COLO668 (cell line): ENCODE measurements at regions not wholly inside any gene's neighbourhood (a gene's known extent, or its start where the extent isn't known, plus 50 kb on each side); places are given as distances from the start of the nearest gene placed in this dataset.

Experiments used
- DNase-seq: peaks from one replicate; lab custom pipeline; 2025; ENCODE audit not compliant: unreplicated experiment; lab: John Stamatoyannopoulos, UW

- DNase-seq, result no peak
Observed at GRCh38 chr18:73797419-73797818, 350.2 kb downstream of the FBXO15 start.

- DNase-seq, result no peak
Observed at GRCh38 chr18:73793386-73793785, 354.2 kb downstream of the FBXO15 start.

- DNase-seq, result no peak
Observed at GRCh38 chr18:73791081-73791480, 356.6 kb downstream of the FBXO15 start.

DNA sequence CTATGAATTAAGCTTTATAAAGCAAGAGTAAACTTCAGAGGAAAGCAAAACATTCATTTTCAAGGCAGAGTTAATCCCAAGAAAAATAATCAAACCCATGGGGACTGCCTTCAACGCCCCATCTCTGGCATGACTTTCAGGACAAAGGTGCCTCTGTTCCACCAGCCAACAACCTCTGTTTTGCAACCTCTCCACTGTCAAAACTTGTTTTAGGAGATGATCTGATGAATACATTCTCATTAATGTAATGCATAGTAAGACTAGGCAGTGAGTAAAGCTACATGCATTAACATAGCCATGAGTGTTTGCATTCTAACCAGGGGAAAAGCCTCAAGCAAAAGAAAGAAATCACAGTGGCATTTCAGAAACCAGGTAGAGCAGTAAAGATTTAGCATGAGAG is 357.0 kb downstream of the FBXO15 start:
- no peak for DNase-seq

DNA sequence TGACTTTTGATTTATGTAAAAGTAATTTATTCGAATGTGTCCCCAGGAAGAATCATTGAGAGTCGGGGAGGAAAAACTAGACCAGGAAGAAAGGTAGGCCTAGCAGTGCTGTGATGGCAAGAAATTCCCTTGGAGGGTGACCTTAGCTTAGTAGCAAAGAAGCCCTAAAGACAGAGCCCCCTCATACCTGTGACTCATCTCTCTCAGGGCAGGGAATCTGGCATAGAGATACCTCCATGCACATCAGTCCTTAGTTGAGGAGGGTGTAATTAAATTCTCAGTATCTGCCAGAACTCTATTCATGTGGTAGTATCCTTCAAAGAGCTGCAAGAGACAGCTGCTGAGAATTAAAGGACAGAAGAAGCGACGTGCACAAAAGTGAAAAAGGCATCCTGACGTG is 360.3 kb downstream of the FBXO15 start:
- no peak for DNase-seq

- DNase-seq, result no peak
Observed at GRCh38 chr18:73785300-73785699, 362.3 kb downstream of the FBXO15 start.

DNA sequence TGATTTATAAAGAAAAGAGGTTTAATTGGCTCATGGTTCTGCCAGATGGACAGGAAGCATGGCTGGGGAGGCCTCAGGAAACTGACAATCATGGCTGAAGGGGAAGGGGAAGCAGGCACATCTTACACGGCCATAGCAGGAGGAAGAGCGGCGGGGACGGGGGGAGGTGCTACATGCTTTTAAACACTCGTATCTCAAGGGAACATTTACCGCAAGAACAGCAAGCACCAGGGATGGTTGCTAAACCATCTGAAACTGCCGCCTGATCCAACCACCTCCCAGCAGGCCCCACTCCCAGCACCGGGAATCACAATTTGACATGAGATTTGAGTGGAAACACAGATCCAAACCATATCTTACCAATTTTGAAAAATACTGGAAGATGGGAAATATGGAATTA is 362.8 kb downstream of the FBXO15 start:
- no peak for DNase-seq

- no peak for DNase-seq
Observed at GRCh38 chr18:73782405-73782804, 365.2 kb downstream of the FBXO15 start.

- no peak for DNase-seq
Observed at GRCh38 chr18:73780218-73780617, 367.4 kb downstream of the FBXO15 start.

GRCh38 chr18:73778032-73778359 is 369.6 kb downstream of the FBXO15 start:
- no peak for DNase-seq

DNA sequence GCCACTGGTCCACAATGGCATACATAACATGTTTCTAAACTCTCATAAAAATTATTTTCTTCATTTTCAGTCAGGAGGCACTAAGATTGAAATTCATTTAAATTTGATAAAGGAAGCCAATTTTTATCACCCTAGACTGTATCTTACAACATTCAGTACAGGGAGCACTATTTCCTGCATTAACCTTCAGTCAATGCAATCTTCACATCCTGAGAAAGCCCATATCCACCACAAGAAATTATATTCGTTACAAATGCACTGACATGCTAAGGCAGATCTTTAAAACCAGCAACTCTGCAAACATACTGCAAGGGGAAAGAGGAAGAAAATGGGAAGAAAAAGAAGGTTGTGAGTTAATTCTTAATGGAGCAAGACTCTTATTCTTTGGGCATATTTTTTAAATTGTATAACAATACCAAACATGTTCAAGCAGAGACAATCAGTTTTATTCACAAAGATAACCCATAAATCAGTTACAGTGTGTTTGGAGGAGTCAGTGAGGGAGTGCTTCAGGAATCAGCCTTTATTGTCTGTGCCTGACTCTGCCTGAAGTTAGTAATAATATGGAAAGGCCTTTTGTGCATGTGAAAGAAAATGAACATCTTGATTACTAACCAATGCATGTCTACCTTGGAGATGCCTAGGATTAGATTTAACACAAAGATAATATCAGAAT is 370.1 kb downstream of the FBXO15 start:
- no peak for DNase-seq

GRCh38 chr18:73774811-73775509 is 372.7 kb downstream of the FBXO15 start:
- no peak for DNase-seq

- peak; percentile 27 for DNase-seq
Observed at GRCh38 chr18:73768043-73768442, 379.6 kb downstream of the FBXO15 start.

DNA sequence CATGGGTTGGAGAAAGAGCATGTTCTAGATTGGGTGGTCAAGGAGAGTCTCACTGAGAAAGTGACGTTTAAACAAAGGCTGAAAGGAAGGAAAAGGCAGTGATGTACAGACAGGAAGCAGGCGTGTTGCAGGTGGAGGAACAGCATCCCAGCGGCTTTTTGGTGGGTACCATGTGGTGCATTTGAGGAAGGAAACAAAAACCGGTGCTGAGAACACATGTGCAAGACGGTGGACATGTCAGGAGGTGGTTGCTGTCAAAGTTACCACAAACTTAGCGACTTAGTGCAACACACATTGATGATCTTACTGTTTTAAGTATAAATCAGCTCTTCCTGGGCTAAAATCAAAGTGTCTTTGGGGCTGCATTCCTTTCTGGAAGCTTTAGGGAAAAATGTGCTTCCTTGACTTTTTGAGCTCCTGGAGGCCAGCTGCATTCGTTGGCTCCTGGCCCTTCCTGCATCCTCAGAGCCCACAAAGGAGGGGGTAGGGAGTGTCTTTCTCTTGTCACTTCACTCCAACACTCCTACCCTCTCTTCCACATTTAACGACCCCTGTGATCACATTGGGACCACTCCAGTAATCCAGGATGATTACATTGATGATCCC is 380.6 kb downstream of the FBXO15 start:
- no peak for DNase-seq

DNA sequence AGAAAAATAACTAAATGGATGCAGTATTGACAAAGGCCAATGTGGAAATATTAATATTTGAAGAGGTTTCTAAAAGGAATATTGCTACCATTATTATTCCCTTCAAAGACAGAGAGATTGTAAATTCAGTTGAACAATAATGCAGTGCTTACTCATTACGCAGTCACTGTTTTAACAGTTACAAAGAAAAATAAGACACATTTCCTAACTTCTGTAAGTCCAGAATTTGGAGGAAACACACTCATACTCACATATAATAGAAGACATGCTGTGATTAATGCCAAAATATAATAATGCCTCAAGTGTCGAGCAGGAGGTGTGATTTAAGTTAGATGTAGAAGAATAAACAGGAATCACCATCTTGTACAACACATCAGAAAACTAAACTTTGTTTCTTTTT is 389.2 kb downstream of the FBXO15 start:
- DNase-seq, result no peak

DNA sequence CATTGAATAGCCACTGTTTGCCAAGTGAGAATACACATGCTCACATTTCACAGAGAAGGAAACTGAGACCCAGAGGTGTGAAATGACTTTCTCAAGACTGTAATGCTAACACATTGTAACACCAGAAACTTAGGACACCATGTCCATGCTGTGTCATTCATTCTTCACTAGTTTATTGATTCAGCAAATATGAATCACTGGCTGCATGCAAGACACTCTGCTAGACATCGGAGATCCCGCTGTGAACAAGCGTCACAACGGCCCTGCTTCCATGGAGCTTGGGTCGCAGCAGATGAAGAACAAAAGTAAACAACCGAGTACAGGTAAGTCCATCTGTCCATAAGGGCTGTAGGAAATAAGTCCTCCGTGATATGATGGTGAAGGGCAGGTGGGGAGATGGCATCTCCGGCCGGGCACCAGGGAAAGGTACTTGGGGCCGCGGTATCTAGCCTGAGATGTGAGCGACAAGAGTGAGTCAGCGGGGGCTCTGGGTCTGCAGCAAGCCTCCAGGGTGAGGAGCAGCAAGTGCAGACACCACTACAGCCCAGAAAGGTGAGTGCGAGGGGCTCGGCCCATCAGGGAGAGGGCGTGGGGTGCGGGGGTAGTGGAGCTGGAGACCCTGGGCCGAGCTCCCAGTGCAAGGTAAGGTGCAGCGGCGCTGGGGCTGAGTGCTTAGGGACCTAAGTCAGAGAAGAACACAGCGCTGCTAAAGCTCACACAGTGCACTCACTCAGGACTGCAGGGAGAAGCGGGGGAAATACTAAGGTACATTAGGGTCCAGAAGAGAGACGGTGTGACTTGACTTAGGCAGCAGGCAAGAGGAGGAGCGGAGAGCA is 391.2 kb downstream of the FBXO15 start:
- peak; percentile 83 for DNase-seq

GRCh38 chr18:73752965-73753364 is 394.7 kb downstream of the FBXO15 start:
- DNase-seq, result no peak

DNA sequence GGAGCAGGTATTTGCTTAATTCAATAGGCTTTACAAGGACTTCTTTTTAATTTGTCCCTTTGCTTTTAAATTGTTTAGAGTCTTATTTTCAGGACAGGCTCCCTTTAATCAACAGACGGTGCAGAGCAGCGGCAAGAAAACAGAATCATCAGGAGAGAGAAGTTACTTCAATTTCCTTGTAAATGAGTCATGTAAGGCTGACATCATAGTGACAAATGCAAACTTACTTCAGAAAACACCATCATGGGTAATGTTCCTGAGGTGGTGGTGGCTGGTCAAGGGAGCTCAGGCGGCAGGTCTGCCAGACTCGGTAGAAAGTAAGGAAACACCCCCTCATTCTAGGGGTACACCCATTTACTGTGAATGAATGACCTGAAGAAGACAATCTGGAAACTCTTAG is 395.1 kb downstream of the FBXO15 start:
- no peak for DNase-seq

DNA sequence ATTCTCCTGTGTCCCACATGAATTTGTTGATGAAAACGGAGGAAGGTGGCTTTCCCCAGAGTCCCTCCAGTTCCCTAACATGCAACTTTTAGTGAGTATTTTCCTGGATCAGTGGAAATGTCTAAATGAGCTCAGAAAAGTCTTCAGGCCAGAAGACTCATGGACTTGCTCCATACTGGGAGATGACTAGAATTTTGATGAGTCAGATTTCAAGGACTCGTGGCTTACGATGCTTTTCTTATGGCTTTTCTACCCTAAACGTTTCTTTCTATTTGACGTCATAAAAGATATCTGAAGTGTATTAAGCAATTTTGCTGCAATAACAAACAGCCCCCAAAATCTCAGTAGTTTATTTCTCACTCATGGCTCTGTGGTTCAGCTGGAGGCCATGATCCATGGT is 397.6 kb downstream of the FBXO15 start:
- DNase-seq, result no peak

DNA sequence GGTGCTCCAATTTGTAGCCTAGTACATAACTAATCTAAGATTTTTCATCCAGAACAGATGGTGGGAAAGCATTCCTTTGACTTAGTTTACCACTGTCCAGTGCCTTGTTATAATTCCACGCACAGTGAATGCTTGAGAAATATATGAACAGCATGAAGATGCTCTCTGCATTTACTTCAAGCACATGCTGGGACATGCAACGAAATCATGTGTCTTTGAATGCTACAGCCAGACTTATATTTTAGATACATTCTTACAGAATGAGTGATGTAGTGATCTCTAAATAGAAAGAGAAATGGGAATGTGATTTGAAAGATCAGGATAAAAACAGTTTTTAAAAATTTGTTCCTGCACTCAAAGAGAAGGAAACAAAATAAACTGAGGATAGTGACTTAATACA is 398.3 kb downstream of the FBXO15 start:
- DNase-seq, result no peak

DNA sequence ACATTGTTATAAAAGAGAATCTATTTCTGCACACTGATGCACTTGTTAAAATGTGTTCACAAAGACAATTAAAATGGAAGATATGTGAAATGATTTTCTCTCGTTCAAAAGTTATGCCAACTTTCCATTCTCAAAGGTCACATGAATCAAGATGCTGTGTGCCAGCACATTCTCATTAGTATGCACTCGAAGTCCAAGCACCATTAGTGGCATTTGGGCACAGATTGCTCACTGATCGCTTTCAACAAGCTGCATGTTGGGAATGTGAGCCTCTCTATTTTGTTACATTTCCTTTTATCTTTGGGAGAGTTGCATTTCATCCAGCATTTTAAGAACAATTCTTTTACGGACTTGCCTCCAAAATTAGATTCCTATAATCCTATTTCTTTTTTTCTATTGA is 398.9 kb downstream of the FBXO15 start:
- DNase-seq, result no peak

- no peak for DNase-seq
Observed at GRCh38 chr18:73746101-73746500, 401.5 kb downstream of the FBXO15 start.
